Erythroblast (primary cell): ENCODE measurements at regions not wholly inside any gene's neighbourhood (a gene's known extent, or its start where the extent isn't known, plus 50 kb on each side); places are given as distances from the start of the nearest gene placed in this dataset.
"Not testable (repeated sequence)": the region's sequence is repeated elsewhere in the genome, so short reads cannot be mapped to it uniquely, and the experiment has no call there.

ENCODE experiments used
- DNase-seq, 2 experiments: peaks; one replicate each; lab custom pipeline; 2025; lab: John Stamatoyannopoulos, UW
- GATA1 ChIP-seq: IDR thresholded peaks from 2 replicates; pipeline ENCODE4 v1.6.1; 2011; ENCODE audit warnings: low read depth, mild to moderate bottlenecking, control low read depth, low read length, moderate library complexity
- POLR2A ChIP-seq: IDR thresholded peaks from 2 replicates; pipeline ENCODE4 v1.6.1; 2011; ENCODE audit warnings: mild to moderate bottlenecking, low read length

GRCh38 chr11:39675171-39675570 is 1784.3 kb downstream of the LRRC4C start:
- TF ChIP-seq POLR2A (no peak), GATA1 (no peak)
- DNase-seq = no peak

- TF ChIP-seq POLR2A (no peak), GATA1 (no peak)
- DNase-seq = no peak
Measured at GRCh38 chr11:39674761-39675160, 1784.7 kb downstream of the LRRC4C start.

- TF ChIP-seq POLR2A (no peak), GATA1 (no peak)
- DNase-seq = no peak
Measured at GRCh38 chr11:39674024-39674423, 1785.4 kb downstream of the LRRC4C start.

GRCh38 chr11:39668640-39669039 is 1790.8 kb downstream of the LRRC4C start:
- DNase-seq = no peak
- no peak for TF ChIP-seq GATA1
- TF ChIP-seq POLR2A = no peak

GRCh38 chr11:39664023-39664422 is 1795.4 kb downstream of the LRRC4C start:
- no peak for DNase-seq
- TF ChIP-seq GATA1 (no peak), POLR2A (no peak)

GRCh38 chr11:39661890-39662289 is 1797.6 kb downstream of the LRRC4C start:
- TF ChIP-seq POLR2A = no peak
- no peak for TF ChIP-seq GATA1
- no peak for DNase-seq

- TF ChIP-seq POLR2A (no peak), GATA1 (no peak)
- DNase-seq = no peak
Measured at GRCh38 chr11:39651857-39652461, 1807.5 kb downstream of the LRRC4C start.

GRCh38 chr11:39641751-39642150 is 1817.7 kb downstream of the LRRC4C start:
- TF ChIP-seq GATA1 (no peak), POLR2A (no peak)
- DNase-seq = no peak

GRCh38 chr11:39630365-39630764 is 1829.1 kb downstream of the LRRC4C start:
- no peak for TF ChIP-seq GATA1
- TF ChIP-seq POLR2A = no peak
- no peak for DNase-seq

GRCh38 chr11:39628311-39628710 is 1831.1 kb downstream of the LRRC4C start:
- TF ChIP-seq GATA1 = no peak
- TF ChIP-seq POLR2A = no peak
- DNase-seq = no peak

- DNase-seq = not testable (repeated sequence)
Measured at GRCh38 chr11:39620309-39620708, 1839.1 kb downstream of the LRRC4C start.

GRCh38 chr11:39617971-39618370 is 1841.5 kb downstream of the LRRC4C start:
- no peak for DNase-seq
- no peak for TF ChIP-seq GATA1
- TF ChIP-seq POLR2A = no peak

- DNase-seq = no peak
- no peak for TF ChIP-seq POLR2A
- no peak for TF ChIP-seq GATA1
Measured at GRCh38 chr11:39589391-39589790, 1870.1 kb downstream of the LRRC4C start.

GRCh38 chr11:39586036-39586435 is 1873.4 kb downstream of the LRRC4C start:
- TF ChIP-seq POLR2A = no peak
- no peak for TF ChIP-seq GATA1
- DNase-seq = no peak

- TF ChIP-seq GATA1 = no peak
- no peak for TF ChIP-seq POLR2A
- DNase-seq = no peak
Measured at GRCh38 chr11:39571081-39571480, 1888.4 kb downstream of the LRRC4C start.
